ENCODE measurements at regions not wholly inside any gene's neighbourhood (a gene's known extent, or its start where the extent isn't known, plus 50 kb on each side); places are given as distances from the start of the nearest gene placed in this dataset.

GRCh38 chr7:47215640-47216039 lies 366.3 kb downstream of the TNS3 start:
- no peak for TF ChIP-seq MXI1 (IDR thresholded peaks at IDR 0.05; ENCODE audit: borderline replicate concordance, low read depth, low read length)
- no peak for TF ChIP-seq CTCF (conservative IDR thresholded peaks at IDR 0.05; ENCODE audit: low read depth, low read length)
- no peak for TF ChIP-seq USF2 (IDR thresholded peaks at IDR 0.05; ENCODE audit: low read depth, low read length)
- no peak for TF ChIP-seq BHLHE40 (IDR thresholded peaks at IDR 0.05; ENCODE audit: low read depth, low read length)
- no peak for TF ChIP-seq POLR2A (IDR thresholded peaks at IDR 0.05; ENCODE audit: low read depth, low read length)
- no peak for TF ChIP-seq CEBPB (IDR thresholded peaks at IDR 0.05; ENCODE audit: low read depth, low read length)

Data from IMR-90 (cell line).